Stomach (tissue), 8 donors: ENCODE measurements at regions not wholly inside any gene's neighbourhood (a gene's known extent, or its start where the extent isn't known, plus 50 kb on each side); places are given as distances from the start of the nearest gene placed in this dataset.

ENCODE experiments used
- DNase-seq, 2 donors: peaks; one replicate each; pipeline versions ENCODE4 v3.0.0 to v3.0.0-alpha.2; 2013 to 2019
- H3K27ac ChIP-seq, 5 donors: fragments of 200-600 bp in 4 of 5; sonication (generic) in 4 of 5; one replicate each; pipeline ENCODE4 v1.5.1; 2013 to 2019; ENCODE audit warnings: mild to moderate bottlenecking in 1 of 5, moderate library complexity in 1 of 5
- H3K27me3 ChIP-seq, 3 donors: fragments of 200-600 bp; sonication (generic); one replicate each; pipeline ENCODE4 v1.5.1; 2017 to 2019; ENCODE audit warnings: mixed run types in 1 of 3
- H3K36me3 ChIP-seq, 4 donors: fragments of 200-600 bp; sonication (generic); 1 replicate in 3 of 4; 2 replicates in 1 of 4; pipeline ENCODE4 v1.5.1; 2016 to 2019
- H3K4me1 ChIP-seq, 4 donors: fragments of 200-600 bp; sonication (generic); one replicate each; pipeline ENCODE4 v1.5.1; 2016 to 2019
- H3K4me3 ChIP-seq, 4 donors: fragments of 200-600 bp; sonication (generic) in 3 of 4; one replicate each; pipeline ENCODE4 v1.5.1; 2016 to 2019; ENCODE audit warnings: mild to moderate bottlenecking in 1 of 4
- H3K9me3 ChIP-seq, 4 donors: fragments of 200-600 bp; sonication (generic); one replicate each; pipeline ENCODE4 v1.5.1; 2016 to 2019
- CTCF ChIP-seq, 7 experiments: fragments of 450-650 bp in 4 of 7; fragments of 200-600 bp in 3 of 7; sonication (generic) in 3 of 7; IDR thresholded peaks; one replicate each; pipeline ENCODE4 v1.5.1; 2016 to 2019; ENCODE audit warnings: antibody characterized with exemption in 7 of 7, control low read depth in 2 of 7, mild to moderate bottlenecking in 1 of 7
- EP300 ChIP-seq: sonication (generic); formaldehyde crosslinking; IDR thresholded peaks from one replicate; pipeline ENCODE4 v1.6.1; 2017; ENCODE audit warnings: antibody characterized with exemption
- POLR2A ChIP-seq, 4 donors: fragments of 450-650 bp; IDR thresholded peaks; one replicate each; pipeline ENCODE4 v1.6.1; 2016; ENCODE audit warnings: antibody characterized with exemption in 4 of 4, control low read depth in 2 of 4, mild to moderate bottlenecking in 1 of 4, moderate library complexity in 1 of 4
- POLR2AphosphoS5 ChIP-seq, 3 donors: sonication (generic); formaldehyde crosslinking; IDR thresholded peaks; one replicate each; pipeline ENCODE4 v1.6.1; 2016; ENCODE audit warnings: antibody characterized with exemption in 3 of 3
- WGBS, 5 donors: extraction: QIAGEN DNeasy Blood & Tissue Kit in 3 of 5; methylation state at CpG; one replicate each; pipeline versions ENCODE4 v1.1.5 to v1.1.7; 2013 to 2018; 5-methylcytosine and 5-hydroxymethylcytosine counted together
- intact Hi-C: fragments of 100-400 bp; cut with DNase I; formaldehyde crosslinking; loops from one replicate; pipeline ENCODE4 v1.15.1; 2023; ENCODE audit warnings: low total_unique reads
- donor health status: healthy with polysubstance abuse.
- donor health status: Bipolar disorder and iron deficiency.
- donor health status: healthy.

DNA sequence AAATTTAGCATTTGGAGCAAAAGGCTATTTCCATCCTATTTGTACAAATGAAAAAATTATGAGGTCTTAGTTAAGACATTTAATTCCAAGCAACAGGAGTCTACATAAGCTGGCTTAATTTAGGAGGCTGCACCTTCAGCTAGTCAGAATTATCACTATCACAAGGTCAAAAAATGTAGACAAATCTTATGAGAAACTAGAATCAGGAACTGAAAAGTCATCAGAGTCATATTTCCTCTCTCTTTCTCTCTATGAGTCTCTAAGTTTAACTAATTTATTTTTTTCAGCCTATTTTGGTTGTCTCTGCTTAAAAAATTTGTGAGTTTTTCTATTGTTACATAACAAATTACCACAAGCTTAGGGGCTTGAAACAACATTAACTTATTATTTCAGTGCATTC, 807.1 kb upstream of the PRMT6 start:
- TF ChIP-seq CTCF (IDR thresholded peaks at IDR 0.05) (no peak), EP300 (no peak), POLR2A (IDR thresholded peaks at IDR 0.05) (no peak), POLR2AphosphoS5 (IDR thresholded peaks at IDR 0.05) (no peak)
- H3K27ac ChIP-seq, result no peak overlapping the region
- H3K4me1 ChIP-seq, result no peaks in the 10 kb centered on the region
- DNase-seq, result no peak
- H3K9me3 ChIP-seq, result no peaks in the 10 kb centered on the region
- no peaks in the 10 kb centered on the region for H3K36me3 ChIP-seq
- intact Hi-C loops, result no loop called here
- no peak overlapping the region for H3K4me3 ChIP-seq
- no peaks in the 10 kb centered on the region for H3K27me3 ChIP-seq

GRCh38 chr1:106249810-106250209, 806.7 kb upstream of the PRMT6 start:
- Histone ChIP-seq H3K27me3 (no peaks in the 10 kb centered on the region), H3K4me1 (no peaks in the 10 kb centered on the region), H3K9me3 (no peaks in the 10 kb centered on the region), H3K4me3 (no peak overlapping the region), H3K27ac (no peak overlapping the region), H3K36me3 (no peaks in the 10 kb centered on the region)
- WGBS, 5 donors, result 71 to 75% (median 71%) methylated on average over 5 of the region's 5 CpGs
- TF ChIP-seq CTCF (IDR thresholded peaks at IDR 0.05), result no peak
- TF ChIP-seq POLR2A (IDR thresholded peaks at IDR 0.05), result no peak
- TF ChIP-seq EP300, result no peak
- no peak for TF ChIP-seq POLR2AphosphoS5 (IDR thresholded peaks at IDR 0.05)
- DNase-seq, result no peak
- intact Hi-C loops, result no loop called here

DNA sequence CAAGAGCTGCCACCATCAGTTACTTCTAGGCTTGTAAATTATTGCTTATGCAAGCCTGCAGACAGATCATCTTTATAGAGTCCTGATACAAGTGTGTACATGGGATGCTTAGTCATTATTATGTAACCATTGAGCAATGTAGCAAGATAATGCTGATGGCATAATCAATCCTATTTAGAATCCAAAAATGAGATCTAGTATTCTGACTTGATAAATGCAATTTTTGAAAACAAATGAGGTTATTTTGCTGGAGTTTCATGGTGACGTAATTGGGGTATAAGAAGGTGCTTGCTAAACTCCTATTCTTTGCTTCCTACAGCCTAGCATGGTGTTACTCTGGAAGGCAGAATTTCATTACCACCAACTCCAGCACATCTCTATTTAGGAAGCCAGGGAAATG, 801.7 kb upstream of the PRMT6 start:
- 72 to 85% (median 81%) methylated on average over 1 of the region's 1 CpG for WGBS, 5 donors
- Histone ChIP-seq H3K36me3 (no peaks in the 10 kb centered on the region), H3K4me1 (no peaks in the 10 kb centered on the region), H3K9me3 (peaks cover 0 to 4% (median 0%) of the 10 kb centered on the region in 4 donors), H3K27me3 (no peaks in the 10 kb centered on the region), H3K27ac (no peak overlapping the region), H3K4me3 (no peak overlapping the region)
- TF ChIP-seq POLR2AphosphoS5 (IDR thresholded peaks at IDR 0.05) (no peak), EP300 (no peak), POLR2A (IDR thresholded peaks at IDR 0.05) (no peak), CTCF (IDR thresholded peaks at IDR 0.05) (no peak)
- DNase-seq, result no peak
- intact Hi-C loops, result no loop called here

GRCh38 chr1:106266786-106267185, 789.7 kb upstream of the PRMT6 start:
- intact Hi-C loops, result no loop called here
- H3K9me3 ChIP-seq, result peaks cover 0 to 32% (median 10%) of the 10 kb centered on the region in 4 donors
- no peaks in the 10 kb centered on the region for H3K27me3 ChIP-seq
- H3K27ac ChIP-seq, result no peak overlapping the region
- no peak for DNase-seq
- no peaks in the 10 kb centered on the region for H3K36me3 ChIP-seq
- no peak for TF ChIP-seq EP300
- no peak for TF ChIP-seq POLR2AphosphoS5 (IDR thresholded peaks at IDR 0.05)
- no peak for TF ChIP-seq POLR2A (IDR thresholded peaks at IDR 0.05)
- no peak for TF ChIP-seq CTCF (IDR thresholded peaks at IDR 0.05)
- 44 to 69% (median 62%) methylated on average over 3 of the region's 3 CpGs for WGBS, 5 donors
- no peaks in the 10 kb centered on the region for H3K4me1 ChIP-seq
- H3K4me3 ChIP-seq, result no peak overlapping the region
